GM12873 (cell line): ENCODE measurements at regions not wholly inside any gene's neighbourhood (a gene's known extent, or its start where the extent isn't known, plus 50 kb on each side); places are given as distances from the start of the nearest gene placed in this dataset.

Source experiments
- TF ChIP-seq, protein P1 (sequence below): IDR thresholded peaks from 2 replicates; pipeline ENCODE4 v1.5.1; 2012; ENCODE audit warnings: low read depth, mild to moderate bottlenecking, moderate library complexity, low read length, control low read depth; ENCODE audit not compliant: insufficient read depth; ENCODE audit errors: missing control alignments

DNA sequence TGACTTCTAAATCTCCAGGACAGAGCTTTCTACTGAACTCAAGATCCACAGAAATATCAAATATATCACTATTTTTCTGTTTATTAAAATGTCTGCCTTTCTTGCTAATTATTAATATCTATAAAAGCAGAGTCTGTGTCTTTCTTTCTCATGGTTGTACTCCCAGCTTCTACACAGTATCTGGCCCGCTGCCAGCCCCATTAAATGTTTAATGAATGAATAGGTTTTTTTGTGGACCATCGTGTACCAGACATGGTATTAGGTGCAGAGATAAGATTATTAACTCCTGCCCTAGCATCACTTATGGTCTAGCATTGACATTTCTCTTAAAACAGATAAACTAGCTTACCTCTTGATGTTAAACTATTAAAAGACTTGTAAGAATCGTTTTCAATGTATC, 111.4 kb upstream of the RBMS3 start:
- TF ChIP-seq, protein P1, sequence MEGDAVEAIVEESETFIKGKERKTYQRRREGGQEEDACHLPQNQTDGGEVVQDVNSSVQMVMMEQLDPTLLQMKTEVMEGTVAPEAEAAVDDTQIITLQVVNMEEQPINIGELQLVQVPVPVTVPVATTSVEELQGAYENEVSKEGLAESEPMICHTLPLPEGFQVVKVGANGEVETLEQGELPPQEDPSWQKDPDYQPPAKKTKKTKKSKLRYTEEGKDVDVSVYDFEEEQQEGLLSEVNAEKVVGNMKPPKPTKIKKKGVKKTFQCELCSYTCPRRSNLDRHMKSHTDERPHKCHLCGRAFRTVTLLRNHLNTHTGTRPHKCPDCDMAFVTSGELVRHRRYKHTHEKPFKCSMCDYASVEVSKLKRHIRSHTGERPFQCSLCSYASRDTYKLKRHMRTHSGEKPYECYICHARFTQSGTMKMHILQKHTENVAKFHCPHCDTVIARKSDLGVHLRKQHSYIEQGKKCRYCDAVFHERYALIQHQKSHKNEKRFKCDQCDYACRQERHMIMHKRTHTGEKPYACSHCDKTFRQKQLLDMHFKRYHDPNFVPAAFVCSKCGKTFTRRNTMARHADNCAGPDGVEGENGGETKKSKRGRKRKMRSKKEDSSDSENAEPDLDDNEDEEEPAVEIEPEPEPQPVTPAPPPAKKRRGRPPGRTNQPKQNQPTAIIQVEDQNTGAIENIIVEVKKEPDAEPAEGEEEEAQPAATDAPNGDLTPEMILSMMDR, result no peak

DNA sequence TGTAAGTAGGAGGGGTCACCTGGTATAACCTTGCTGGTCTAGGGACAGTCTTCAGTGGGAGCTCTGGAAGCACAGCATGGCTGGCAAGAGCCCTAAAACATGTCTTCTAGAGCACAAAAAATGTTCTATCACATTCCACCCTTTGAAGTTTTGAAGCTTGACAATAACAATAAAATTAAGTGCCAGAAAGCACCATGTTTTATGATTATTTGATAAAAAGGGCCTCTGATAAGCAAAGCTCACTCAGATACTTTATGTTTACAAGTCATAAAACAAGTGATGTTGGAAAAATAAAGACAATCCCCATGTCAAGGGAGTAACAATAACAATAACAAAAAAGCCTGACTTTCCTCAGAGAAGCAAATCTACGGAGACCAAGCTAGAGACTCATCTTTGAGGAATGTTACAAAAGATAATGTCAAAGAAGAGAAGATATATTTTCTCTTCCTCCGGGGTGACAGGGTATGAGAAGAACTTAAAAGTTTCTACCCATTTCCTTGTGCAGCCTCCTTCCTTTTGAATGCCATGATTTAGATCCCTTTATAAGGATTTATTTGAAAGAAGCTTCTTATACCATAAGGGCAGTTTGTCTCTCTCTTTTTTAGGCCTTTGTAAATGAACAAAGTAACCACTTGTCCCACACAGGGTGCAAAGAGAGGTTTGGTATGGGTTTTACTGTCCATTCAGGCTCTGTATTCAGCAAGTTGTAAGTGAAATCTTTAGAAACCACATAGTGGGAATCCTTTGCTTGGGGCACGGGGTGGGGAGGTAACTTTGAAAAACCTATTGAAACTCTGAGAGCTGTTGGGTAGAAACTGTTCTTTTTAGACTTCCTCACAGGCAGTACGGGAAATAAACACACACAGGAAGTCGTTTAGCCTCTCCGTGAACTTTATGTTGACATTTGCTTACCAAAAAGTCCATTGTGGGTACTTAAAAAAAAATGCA, 109.6 kb upstream of the RBMS3 start:
- TF ChIP-seq, protein P1, result no peak

DNA sequence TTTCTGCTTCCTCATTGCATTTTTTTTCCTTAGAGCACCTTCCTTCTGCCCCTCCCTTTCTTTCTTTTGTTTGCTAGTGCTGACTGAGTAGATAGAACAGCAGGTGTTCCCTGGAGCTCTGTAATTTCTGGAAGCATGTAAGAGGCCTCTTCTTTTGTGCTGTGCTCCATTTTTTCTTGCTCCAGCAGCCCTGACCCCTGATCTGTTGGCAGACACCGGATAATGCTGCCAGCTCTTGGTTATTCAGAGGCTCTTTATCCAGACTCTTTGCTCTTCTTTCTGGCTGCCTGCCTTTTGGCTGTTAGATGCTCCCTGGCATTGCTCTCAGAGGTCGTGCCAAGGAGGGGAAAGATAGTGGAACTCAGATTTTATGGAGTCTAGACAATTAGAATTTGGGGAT, 104.4 kb upstream of the RBMS3 start:
- TF ChIP-seq, protein P1, result no peak

DNA sequence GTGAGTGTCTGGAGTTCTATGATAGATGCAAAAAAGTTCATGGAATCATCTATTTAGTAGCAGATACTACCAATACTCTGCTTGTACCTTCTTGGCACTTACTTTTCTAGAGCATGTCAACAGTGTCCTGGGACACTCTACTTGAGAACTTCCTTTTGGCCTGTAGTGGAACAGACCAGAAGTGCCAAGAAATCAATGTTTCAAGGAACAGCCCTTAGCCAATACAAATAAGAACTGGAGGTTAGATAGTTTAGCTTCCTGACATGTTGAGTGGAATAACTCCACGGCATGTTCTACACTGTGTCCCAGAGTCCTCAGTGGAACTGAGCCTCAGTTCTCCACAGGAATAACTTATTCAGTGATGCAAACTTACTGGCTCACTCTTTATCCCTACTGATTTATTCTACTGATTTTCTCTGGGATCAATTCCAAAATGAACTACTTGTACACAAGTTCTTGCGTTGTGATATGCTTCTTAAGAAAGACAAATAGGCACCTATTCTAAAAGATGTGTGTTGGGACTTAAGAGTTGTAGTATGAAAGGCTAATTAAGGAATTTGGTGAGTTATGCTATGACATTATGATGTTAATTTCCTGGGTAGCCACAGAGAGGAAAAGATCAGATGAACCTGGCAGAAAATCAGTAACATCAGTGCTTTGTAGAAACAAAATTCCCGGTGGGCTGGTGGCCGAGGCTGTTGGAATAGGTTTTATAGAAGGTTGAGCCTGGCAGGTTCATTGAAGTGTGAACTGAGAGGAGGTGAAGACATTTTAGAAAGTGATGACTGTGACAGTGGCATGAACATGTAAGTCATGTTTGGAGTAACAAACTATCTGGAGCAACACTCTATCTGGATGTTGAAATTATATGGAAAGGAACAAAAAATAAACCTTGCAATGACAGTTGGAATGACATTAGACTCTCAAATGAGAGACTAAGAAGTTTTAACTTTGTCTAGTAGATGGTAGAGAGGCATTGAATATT, 101.8 kb upstream of the RBMS3 start:
- TF ChIP-seq, protein P1, result no peak

DNA sequence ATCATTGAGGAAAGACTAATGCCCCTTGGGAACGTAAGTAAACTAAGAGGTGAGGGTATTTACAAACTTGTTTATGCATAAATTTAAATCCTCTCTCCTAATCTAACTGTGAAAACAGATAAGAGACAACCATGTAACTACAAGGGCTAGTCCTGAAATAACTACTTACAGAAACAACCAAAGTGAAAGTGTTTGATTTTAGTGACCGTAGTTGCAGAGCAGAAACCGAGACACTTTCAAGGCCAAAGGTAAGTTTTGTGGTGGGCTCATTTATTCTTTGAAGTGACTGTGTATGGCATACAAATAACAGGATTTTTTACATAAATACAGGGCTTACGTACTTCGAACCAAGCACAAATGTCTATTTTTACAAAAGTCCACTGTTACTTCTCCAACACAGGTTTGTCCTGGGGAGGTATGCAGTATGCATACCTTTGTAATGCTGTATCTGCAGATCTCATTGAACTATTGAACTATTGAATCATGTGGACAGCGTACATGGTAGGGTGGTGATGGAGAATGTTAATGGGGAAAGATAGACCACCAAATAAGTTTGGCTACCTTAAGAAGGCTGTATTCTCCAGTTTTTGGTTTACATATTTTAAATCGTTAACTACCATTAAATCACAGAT, 99.6 kb upstream of the RBMS3 start:
- TF ChIP-seq, protein P1, result no peak

DNA sequence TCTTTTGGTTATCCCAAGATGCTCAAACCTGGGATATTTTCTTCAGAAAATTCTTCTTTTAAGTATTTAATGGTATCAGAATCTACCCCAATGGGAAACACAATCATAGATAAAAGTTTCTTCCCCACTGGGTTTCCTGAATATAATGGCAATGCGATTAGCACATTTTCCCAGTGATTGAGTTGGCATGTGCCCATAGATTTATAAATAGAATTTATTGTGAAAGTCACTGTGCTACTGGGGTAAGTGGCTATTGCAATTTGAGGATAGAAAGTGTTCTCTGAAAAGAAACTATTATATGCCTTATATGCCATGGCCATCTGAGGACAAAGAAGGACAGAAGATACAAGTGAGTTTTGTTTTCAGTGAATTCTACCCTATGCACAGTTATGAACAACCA, 99.0 kb upstream of the RBMS3 start:
- TF ChIP-seq, protein P1, result no peak
